ENCODE measurements at regions not wholly inside any gene's neighbourhood (a gene's known extent, or its start where the extent isn't known, plus 50 kb on each side); places are given as distances from the start of the nearest gene placed in this dataset.

GRCh38 chr7:70907259-70908247 is 224.4 kb upstream of the GALNT17 start:
- TF ChIP-seq CTCF (IDR thresholded peaks at IDR 0.05; ENCODE audit: low read depth, low read length), result no peak
- CTCF ChIA-PET, result no interaction called here
- H3K27me3 ChIP-seq (ENCODE audit: control insufficient read depth, insufficient read depth, low read length), result no peaks in the 10 kb centered on the region
- POLR2A ChIA-PET, result no interaction called here
- no peak overlapping the region for H3K27ac ChIP-seq (ENCODE audit: low read depth, low read length)
- H3K9me3 ChIP-seq (ENCODE audit: control insufficient read depth, insufficient read depth, low read length), result peaks cover 17% of the 10 kb centered on the region; the same call in 1 of the 2 replicates
- no peak overlapping the region for H3K4me3 ChIP-seq (ENCODE audit: low read depth, low read length)
- DNase-seq (ENCODE audit: low read depth, low spot score), result no peak

GRCh38 chr7:70913924-70914323 is 218.0 kb upstream of the GALNT17 start:
- ChIA-PET POLR2A (no interaction called here), CTCF (interaction anchor here (0.6 kb wide), 1 partner anchor 12 kb away, joined by 3 read pairs; no protein-coding TSS in a partner anchor)
- no peak for TF ChIP-seq CTCF (IDR thresholded peaks at IDR 0.05; ENCODE audit: low read depth, low read length)
- no peaks in the 10 kb centered on the region for H3K27me3 ChIP-seq (ENCODE audit: control insufficient read depth, insufficient read depth, low read length)
- peaks cover 24% of the 10 kb centered on the region for H3K9me3 ChIP-seq (ENCODE audit: control insufficient read depth, insufficient read depth, low read length)
- DNase-seq (ENCODE audit: low read depth, low spot score), result no peak
- no peak overlapping the region for H3K27ac ChIP-seq (ENCODE audit: low read depth, low read length)
- H3K4me3 ChIP-seq (ENCODE audit: low read depth, low read length), result no peak overlapping the region

GRCh38 chr7:70915067-70915466 is 216.9 kb upstream of the GALNT17 start:
- POLR2A ChIA-PET, result no interaction called here
- no peak for DNase-seq (ENCODE audit: low read depth, low spot score)
- Histone ChIP-seq H3K27me3 (ENCODE audit: control insufficient read depth, insufficient read depth, low read length) (no peaks in the 10 kb centered on the region), H3K27ac (ENCODE audit: low read depth, low read length) (no peak overlapping the region), H3K9me3 (ENCODE audit: control insufficient read depth, insufficient read depth, low read length) (peaks cover 34% of the 10 kb centered on the region), H3K4me3 (ENCODE audit: low read depth, low read length) (no peak overlapping the region)
- CTCF ChIA-PET, result no interaction called here
- TF ChIP-seq CTCF (IDR thresholded peaks at IDR 0.05; ENCODE audit: low read depth, low read length), result no peak

- Histone ChIP-seq H3K9me3 (ENCODE audit: control insufficient read depth, insufficient read depth, low read length) (peaks cover 46% of the 10 kb centered on the region), H3K27me3 (ENCODE audit: control insufficient read depth, insufficient read depth, low read length) (no peaks in the 10 kb centered on the region), H3K4me3 (ENCODE audit: low read depth, low read length) (no peak overlapping the region), H3K27ac (ENCODE audit: low read depth, low read length) (no peak overlapping the region)
- ChIA-PET CTCF (no interaction called here), POLR2A (no interaction called here)
- DNase-seq (ENCODE audit: low read depth, low spot score), result no peak
- TF ChIP-seq CTCF (IDR thresholded peaks at IDR 0.05; ENCODE audit: low read depth, low read length), result no peak
Measured at GRCh38 chr7:70919481-70920073, 212.4 kb upstream of the GALNT17 start.

- Histone ChIP-seq H3K27ac (ENCODE audit: low read depth, low read length) (no peak overlapping the region), H3K4me3 (ENCODE audit: low read depth, low read length) (no peak overlapping the region), H3K27me3 (ENCODE audit: control insufficient read depth, insufficient read depth, low read length) (no peaks in the 10 kb centered on the region), H3K9me3 (ENCODE audit: control insufficient read depth, insufficient read depth, low read length) (peaks cover 56% of the 10 kb centered on the region)
- ChIA-PET POLR2A (no interaction called here), CTCF (no interaction called here)
- DNase-seq (ENCODE audit: low read depth, low spot score), result no peak
- no peak for TF ChIP-seq CTCF (IDR thresholded peaks at IDR 0.05; ENCODE audit: low read depth, low read length)
Measured at GRCh38 chr7:70920876-70921275, 211.1 kb upstream of the GALNT17 start.
